Left forelimb (tissue), 1 donor: ENCODE measurements at regions not wholly inside any gene's neighbourhood (a gene's known extent, or its start where the extent isn't known, plus 50 kb on each side); places are given as distances from the start of the nearest gene placed in this dataset.
"Not testable (repeated sequence)": the region's sequence is repeated elsewhere in the genome, so short reads cannot be mapped to it uniquely, and the experiment has no call there.

Experiments
- DNase-seq: peaks from one replicate; pipeline ENCODE4 v3.0.0-alpha.2; 2018; ENCODE audit warnings: low spot score

- DNase-seq = no peak
These were observed 322.4 kb downstream of the TMEM167A start for GRCh38 chr5:82754759-82755158.

DNA sequence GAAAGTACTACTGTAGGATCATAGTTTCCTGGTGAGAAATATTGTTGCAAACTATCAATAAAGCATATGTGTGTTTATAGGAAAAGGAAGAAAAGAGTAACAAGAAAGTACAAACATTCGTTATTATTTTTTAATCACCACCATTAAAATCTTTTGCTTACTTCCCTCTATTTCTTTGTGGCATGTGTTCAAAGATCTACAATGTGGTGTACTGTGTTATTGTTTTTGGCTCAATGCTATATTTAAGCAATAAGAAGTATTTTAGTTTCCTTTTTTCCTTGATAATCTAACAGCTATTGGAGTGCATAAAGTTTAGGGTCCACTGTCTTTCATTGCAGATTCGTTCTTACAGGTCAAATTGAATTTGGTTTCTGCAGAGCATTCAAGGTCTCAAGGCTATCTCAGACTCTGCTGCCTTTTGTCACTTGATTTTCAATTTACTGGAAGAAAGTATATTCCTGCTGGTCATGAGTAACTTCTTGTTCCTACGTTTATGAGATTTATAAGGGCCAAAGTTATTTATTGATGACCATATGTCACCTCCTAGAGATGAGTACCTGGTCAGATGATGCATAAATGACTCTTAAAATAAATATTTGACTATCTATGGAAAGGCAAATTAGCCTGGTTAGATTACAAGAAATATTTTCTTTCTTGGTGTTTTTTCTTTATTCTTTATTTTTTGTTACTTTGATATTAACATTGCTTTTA is 323.0 kb downstream of the TMEM167A start:
- DNase-seq = no peak

DNA sequence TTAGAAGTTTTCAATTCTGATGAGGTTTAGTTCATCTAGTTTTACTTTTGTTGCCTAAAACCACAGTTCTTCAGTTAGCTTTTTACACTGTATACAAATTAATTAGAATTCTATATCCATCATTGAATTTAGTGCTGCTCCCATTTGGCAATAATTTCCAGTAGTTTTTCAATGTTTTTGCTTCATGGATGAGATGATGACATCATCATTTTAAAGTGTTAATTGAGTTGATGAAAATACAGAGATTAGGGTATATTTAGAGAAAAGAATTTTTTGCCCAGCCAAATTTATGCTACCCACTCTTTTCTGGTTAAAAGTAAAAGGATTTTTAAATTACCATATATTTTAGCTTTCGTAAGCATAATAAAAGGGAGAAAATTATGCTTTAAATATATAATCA is 323.8 kb downstream of the TMEM167A start:
- no peak for DNase-seq

GRCh38 chr5:82749461-82749820 is 327.8 kb downstream of the TMEM167A start:
- no peak for DNase-seq

DNA sequence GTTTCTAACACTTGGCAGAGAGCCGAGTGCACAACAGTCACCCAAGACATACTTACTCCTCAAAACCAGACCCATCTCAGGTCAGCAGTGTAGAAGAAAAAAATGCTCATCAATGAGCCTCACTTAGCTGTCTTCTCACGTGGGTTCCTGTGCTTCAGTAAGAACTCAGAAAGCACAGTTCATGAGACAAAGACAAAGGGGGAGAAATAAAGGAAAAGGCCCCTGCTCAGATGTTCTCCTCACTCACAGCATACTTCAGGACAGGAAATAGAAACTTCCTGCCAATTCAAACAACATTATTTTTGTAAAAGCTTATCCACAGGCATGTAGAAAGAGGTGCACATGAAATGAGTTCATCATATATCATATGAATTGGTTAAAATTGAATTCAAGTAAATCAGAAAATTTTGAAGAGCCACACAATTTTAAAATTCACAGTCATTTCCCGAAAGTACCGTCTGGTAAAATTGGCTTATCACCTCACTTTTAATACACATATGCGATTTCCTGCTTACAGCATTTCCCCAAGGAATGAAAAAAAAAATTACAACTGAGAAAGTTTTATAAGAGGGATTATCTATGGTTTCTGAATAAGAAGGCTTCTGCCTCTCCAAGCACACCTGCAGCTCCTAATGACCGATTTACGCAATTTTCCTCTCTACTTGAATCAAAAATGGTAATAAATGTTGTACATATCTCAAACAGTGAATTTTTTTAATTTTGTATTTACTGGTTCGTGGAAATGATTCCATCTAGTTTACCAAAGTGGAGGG is 328.3 kb downstream of the TMEM167A start:
- no peak for DNase-seq

DNA sequence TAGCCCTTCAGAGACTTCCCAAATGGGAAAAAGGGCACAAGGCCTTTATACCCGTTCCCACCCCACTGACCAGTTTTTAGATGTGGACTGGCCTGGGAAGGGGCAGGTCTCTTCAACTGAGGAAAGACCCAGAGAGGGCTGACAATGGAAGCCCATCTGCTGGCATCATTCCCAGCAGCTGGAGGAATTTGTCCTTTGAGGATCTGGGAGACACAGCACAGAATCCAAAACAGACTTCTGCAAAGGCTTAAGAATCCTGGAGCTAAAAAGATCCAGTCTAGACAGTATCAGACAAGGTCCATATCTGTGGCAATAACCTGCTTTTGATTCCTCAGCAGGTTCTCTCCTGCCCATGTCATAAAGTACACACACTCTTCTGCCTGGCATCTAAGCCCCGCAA is 329.2 kb downstream of the TMEM167A start:
- no peak for DNase-seq

DNA sequence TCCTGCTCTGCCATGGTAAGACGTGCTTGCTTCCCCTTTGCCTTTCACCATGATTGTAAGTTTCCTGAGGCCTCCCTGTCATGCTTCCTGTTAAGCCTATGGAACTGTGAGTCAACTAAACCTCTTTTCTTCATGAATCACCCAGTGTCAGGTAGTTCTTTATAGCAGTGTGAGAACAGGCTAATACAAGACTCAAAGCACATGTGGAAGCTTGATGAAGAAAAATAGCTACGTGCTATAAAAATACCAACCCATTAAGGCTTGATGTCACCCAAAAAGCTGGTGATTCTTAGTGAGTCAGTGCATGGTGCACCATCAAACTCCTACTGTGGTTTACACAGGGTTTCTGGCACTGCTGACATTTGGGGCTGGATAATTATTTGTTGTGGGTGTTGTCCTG is 332.2 kb downstream of the TMEM167A start:
- DNase-seq = no peak

DNA sequence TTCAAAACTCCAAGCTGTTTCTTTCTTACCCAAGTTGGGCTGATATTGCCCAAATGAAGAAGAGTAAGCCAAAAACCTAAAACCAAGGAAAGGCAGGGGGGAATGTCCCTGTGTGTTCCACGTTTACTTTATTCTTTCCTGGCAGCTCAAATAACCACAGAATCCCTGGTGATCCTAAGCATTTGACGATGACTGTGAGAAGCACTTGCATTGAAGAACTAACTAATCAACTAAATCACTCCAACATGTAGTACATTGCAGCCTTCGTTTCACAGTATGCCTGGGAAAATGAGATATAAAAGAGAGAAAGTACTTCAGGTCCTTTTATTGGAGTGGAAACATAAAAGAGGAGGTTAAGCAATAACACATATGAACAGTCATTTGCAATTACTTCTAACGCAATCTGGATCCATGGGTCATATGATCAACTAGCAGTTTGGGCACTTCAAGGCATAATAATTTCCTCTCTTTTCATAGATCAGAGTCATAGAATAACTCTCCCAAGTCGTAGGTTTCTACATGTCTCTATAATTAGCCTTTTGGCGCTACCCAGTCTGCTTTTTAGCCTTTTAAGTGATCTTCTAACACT is 338.4 kb downstream of the TMEM167A start:
- no peak for DNase-seq

DNA sequence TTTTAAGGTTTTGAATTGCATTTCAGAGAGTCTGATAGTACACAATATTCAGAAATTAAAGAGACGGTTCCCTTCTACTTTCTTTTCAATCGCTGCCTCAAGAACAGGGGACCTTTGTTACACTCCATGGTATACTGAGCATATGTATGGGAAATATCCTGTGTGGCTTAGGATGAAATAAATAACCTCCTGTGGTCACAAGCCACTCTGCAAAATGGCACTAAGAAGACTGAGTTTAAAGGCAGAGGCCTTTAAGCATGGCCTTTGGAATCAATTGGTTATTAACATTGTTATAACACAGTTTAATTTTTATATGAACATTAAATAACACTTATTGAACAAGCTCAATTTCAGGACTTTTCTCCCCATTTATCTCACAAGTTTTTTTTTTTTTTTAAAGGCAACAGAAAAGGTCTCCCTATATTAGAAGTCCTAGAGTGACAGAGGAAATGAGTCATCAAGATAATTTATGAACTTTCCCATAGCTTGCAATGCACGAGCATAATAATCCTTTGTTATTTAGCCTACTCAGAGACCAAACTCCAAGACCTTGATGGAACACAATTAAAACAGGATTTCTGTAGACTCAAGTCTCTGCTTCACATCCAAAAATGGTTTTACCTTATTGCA is 341.9 kb downstream of the TMEM167A start:
- DNase-seq = no peak

DNA sequence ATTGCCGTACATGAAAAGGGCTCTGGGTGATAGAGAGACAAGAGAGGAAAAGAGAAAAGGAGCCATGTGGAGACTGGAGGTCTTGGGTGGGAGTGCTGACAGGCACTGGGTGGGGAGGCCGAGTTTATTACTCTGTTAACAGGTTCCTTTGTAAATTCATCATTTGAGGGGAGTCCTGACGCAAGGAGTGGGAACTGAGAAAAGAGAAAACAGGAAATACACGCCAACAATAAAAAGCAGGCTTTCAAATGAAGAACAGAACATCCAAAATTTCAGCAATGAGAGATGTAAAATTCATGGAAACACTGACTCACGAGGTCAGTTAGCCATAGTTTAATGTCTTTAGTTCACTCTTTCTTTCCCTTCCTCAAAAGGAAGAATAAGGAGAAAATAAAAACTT is 342.8 kb downstream of the TMEM167A start:
- no peak for DNase-seq

DNA sequence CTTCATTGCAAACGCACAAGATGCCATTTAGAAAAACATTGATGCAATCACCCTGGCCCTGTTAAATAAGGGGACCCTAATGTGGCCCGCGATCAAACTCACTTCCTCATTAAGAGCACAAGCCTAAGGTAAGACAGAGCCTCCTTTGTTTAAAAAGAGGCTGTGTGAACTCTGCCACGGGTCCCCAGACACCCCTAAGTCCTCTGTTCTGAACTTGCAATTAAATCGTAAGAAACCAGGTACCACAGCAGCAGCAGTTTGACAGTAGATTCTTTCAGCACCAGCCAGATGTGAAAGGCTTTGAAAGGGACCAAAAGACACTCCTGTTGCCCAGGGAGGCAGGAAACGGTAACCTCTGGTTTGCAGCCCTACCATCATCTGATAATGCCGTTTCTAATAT is 346.3 kb downstream of the TMEM167A start:
- DNase-seq = no peak

GRCh38 chr5:82728926-82729702 is 348.1 kb downstream of the TMEM167A start:
- no peak for DNase-seq

GRCh38 chr5:82723168-82723567 is 354.0 kb downstream of the TMEM167A start:
- no peak for DNase-seq

GRCh38 chr5:82721087-82721410 is 356.1 kb downstream of the TMEM167A start:
- no peak for DNase-seq

DNA sequence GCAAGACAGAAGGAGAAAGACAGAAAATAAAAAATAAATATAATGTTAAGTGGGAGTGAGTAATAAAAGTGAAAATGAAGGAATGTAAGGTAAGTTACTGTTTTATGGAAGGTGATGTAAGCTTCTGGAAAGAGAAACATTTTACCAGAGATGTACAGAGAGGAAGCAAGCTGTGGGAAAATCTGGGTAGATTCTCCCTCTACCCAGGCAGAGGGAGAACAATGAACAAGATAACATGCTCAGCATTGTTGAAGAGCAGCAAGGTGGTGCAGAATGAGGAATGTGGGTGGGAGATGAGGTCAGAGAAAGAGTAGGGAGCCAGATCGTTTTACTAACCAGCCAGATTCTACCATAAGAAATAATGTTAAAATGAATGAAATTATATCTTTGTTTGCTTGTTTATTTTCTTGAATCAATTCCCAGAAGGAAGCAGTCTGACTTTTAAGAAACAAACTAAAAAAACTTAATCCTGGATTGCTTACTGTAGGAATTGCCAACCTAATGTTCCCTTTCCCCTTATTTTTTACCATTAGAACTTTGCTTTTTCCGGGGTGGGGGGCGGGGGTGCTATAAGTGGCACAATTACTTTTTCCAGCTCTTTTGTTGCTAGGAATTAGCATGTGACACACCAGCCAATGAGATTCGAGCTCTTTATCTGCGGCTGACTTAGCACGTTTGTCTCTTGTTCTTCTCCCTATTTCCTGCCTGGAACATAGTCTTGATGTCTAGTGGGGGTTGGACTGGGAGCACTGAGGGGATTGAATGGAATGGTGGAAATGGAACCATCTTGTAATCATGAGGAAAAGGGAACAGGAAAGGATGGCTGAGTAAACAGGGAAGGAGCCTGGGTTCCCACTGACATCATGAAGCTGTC is 356.7 kb downstream of the TMEM167A start:
- DNase-seq = no peak

DNA sequence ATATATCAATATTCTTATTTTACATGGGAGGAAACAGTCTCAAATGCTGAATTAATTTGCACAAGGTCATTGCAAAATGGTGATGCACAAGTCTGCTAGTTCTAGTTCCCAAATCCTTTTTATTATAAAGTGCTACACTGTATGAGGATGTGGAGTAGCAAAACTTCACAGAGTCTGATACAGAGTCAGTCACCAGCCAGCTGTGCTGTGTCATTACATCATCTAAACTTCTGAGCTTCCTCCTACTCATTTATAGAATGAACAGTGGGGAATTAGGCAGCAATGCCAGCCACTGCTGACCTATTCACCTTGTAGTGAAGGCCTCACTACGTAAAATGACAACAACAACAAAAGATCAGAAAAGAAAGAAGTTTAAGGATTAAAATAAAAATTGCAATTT is 357.8 kb downstream of the TMEM167A start:
- no peak for DNase-seq

- DNase-seq = no peak
These were observed 359.5 kb downstream of the TMEM167A start for GRCh38 chr5:82717738-82718137.

DNA sequence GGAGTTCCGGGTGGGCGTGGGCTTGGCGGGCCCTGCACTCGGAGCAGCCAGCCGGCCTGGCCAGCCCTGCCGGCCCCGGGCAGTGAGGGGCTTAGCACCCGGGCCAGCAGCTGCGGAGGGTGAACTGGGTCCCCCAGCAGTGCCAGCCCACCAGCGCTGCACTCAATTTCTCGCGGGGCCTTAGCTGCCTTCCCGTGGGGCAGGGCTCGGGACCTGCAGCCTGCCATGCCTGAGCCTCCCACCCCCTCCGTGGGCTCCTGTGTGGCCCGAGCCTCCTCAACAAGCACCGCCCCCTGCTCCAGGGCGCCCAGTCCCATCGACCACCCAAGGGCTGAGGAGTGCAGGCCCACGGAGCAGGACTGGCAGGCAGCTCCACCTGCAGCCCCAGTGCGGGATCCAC is 362.5 kb downstream of the TMEM167A start:
- not testable (repeated sequence) for DNase-seq

GRCh38 chr5:82713811-82714210 is 363.4 kb downstream of the TMEM167A start:
- DNase-seq = no peak

DNA sequence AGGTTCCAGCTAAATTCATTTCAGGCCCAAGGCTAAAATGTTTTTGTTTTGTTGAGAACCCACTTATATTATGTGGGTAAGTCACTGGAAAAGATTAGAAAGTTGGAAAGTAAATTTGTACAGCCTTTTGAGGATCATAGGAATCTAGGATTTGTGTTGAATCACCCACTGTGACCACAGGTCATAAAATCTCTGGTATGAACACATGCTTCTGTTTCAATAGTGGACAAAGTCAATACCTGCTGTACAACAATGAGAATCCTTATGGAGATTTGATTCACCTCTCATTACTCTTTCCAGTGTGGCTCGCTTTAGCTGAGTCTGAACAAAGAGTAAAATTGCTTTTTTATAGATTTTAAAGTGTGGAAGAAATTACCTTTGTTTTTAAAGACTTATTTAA is 369.5 kb downstream of the TMEM167A start:
- no peak for DNase-seq

DNA sequence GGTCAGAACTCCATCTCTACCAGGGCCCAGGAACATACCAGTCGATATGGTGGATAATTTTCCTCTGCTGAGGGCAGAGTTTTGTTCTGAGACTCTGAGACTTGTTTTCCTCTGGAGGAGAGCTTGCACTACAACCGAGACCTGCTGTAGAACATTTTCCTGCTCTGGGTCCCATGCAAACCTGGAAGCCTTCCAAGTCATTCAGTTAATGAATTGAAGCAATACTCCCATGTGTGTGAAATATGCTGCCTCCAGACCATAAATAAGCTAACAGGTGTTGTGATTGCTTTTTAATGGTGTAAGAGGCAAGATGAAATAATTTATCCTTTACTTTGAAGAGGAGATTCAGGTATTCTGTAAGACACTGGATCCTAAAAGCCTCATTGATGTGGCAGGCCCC is 372.8 kb downstream of the TMEM167A start:
- no peak for DNase-seq
